ENCODE measurements at regions not wholly inside any gene's neighbourhood (a gene's known extent, or its start where the extent isn't known, plus 50 kb on each side); places are given as distances from the start of the nearest gene placed in this dataset.
"Not testable (repeated sequence)": the region's sequence is repeated elsewhere in the genome, so short reads cannot be mapped to it uniquely, and the experiment has no call there.

GRCh38 chr9:97124256-97124655, 85.3 kb upstream of the CTSV start:
- DNase-seq (ENCODE audit: low read depth, low spot score), result no peak
- no peak overlapping the region for H3K4me3 ChIP-seq (ENCODE audit: low read length)

DNA sequence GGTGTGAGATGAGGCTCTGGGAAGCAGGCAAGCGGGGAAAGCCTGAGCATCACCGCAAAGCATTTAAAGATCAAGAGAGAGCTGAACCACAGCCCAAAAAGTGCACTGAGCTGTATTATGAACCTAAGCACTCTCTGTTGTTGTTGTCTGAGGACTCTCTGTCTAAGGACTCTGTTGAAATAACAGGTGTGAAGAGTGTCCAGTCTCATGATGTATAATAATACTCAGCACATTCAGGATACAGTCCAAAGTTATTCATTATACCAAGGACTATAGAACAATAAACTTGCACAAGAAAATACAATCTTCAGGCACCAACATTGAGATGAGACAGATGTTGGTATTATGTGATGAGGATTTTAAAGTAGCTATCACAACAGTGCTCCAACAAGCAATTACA, 71.8 kb upstream of the CTSV start:
- no peak overlapping the region for H3K4me3 ChIP-seq (ENCODE audit: low read length)
- DNase-seq (ENCODE audit: low read depth, low spot score), result peak; percentile 39

- no peak overlapping the region for H3K4me3 ChIP-seq (ENCODE audit: low read length)
- peak; percentile 78 for DNase-seq (ENCODE audit: low read depth, low spot score)
Measured at GRCh38 chr9:97109194-97109811, 70.4 kb upstream of the CTSV start.

- DNase-seq (ENCODE audit: low read depth, low spot score); H3K4me3 ChIP-seq (ENCODE audit: low read length): not testable (repeated sequence)
Measured at GRCh38 chr9:97105220-97105619, 66.3 kb upstream of the CTSV start.

DNA sequence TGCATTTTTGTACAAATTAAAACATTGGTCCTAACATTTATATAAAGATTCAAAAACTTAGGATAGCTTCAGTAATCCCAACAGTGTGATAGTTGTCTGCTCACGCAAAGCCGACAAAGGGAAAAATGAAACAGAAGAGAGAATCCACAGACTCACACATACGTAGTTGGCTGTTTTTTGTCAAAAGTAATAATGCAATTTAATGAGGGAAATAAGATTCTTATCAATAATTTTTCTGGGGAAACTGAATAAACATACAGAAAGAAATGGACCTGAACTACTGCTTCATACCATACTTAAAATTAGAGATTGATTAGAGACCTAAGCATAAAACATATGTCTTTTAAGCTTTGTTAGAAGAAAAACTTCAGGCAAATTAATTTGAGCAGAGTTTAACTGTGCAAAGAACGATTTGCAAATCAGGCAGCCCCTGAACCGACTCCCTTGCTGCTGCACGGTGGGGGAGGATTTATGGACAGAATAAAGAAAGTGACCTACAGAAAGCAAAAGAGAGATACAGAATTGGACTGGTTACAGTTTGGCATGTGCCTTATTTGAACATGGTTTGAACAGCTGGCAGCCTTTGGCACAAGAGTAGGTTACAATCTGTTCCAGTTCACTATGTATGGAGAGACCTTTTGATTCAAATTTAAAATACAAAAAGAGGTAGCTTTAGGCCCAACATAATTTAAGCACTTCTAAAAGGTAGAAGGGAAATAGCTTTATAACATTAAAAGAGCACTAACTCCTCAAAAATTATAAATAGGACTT, 64.9 kb upstream of the CTSV start:
- DNase-seq (ENCODE audit: low read depth, low spot score), result not testable (repeated sequence)

GRCh38 chr9:97099540-97099939, 60.6 kb upstream of the CTSV start:
- DNase-seq (ENCODE audit: low read depth, low spot score); H3K4me3 ChIP-seq (ENCODE audit: low read length): not testable (repeated sequence)

More for the DNA sequence above, 64.9 kb upstream of the CTSV start:
- H3K4me3 ChIP-seq (ENCODE audit: low read length), result not testable (repeated sequence)

- H3K4me3 ChIP-seq (ENCODE audit: low read length), result no peak overlapping the region
- no peak for DNase-seq (ENCODE audit: low read depth, low spot score)
Measured at GRCh38 chr9:97096793-97097192, 57.9 kb upstream of the CTSV start.

GRCh38 chr9:97089361-97089760, 50.4 kb upstream of the CTSV start:
- not testable (repeated sequence) for DNase-seq (ENCODE audit: low read depth, low spot score); H3K4me3 ChIP-seq (ENCODE audit: low read length)

All from Jurkat, Clone E6-1 (cell line).